ENCODE measurements at regions not wholly inside any gene's neighbourhood (a gene's known extent, or its start where the extent isn't known, plus 50 kb on each side); places are given as distances from the start of the nearest gene placed in this dataset.

DNA sequence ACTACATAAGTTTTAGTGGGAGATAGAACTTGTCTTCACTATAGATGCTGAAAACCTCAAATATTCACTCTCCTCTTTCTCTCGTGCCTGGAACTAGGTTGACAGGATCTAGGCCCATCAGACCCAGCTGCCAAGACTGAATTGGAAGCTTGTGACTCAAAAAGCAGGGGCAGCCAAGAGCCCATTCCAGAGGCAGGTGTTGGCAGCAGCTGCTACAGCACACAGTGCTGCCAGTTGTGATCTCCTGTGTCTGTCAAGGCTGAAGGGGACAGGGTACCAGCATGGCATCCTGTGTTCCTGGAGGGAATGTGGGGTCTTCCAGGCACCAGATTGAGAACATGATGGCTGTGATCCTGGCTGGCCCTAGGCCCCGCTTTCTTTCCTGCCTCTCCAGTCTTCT lies 92.5 kb upstream of the MB21D2 start:
- TF ChIP-seq, protein P1, sequence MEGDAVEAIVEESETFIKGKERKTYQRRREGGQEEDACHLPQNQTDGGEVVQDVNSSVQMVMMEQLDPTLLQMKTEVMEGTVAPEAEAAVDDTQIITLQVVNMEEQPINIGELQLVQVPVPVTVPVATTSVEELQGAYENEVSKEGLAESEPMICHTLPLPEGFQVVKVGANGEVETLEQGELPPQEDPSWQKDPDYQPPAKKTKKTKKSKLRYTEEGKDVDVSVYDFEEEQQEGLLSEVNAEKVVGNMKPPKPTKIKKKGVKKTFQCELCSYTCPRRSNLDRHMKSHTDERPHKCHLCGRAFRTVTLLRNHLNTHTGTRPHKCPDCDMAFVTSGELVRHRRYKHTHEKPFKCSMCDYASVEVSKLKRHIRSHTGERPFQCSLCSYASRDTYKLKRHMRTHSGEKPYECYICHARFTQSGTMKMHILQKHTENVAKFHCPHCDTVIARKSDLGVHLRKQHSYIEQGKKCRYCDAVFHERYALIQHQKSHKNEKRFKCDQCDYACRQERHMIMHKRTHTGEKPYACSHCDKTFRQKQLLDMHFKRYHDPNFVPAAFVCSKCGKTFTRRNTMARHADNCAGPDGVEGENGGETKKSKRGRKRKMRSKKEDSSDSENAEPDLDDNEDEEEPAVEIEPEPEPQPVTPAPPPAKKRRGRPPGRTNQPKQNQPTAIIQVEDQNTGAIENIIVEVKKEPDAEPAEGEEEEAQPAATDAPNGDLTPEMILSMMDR (conservative IDR thresholded peaks at IDR 0.05; ENCODE audit: control insufficient read depth, insufficient read depth, low read depth, low read length) = no peak
- DNase-seq (ENCODE audit: low read depth) = no peak
- no peak overlapping the region for H3K4me3 ChIP-seq (ENCODE audit: control insufficient read depth, low read depth, low read length)

DNA sequence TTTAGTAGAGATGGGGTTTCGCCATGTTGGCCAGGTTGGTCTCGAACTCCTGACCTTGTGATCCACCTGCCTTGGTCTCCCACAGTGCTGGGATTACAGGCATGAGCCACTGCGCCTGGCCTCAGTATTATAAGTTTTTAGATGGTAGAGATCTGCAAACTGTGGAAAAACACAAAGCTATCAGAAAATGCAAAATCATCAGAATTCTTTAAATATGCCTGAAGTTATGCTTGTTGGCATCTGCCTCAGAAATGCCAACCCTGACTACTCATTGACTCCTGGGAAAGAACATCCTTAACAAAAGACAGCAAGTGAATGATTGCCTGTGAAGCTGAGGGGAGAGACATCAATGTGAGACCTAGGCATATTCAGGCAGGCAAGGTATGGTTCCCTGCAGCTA lies 94.3 kb upstream of the MB21D2 start:
- TF ChIP-seq, protein P1 (conservative IDR thresholded peaks at IDR 0.05; ENCODE audit: control insufficient read depth, insufficient read depth, low read depth, low read length) = no peak
- no peak overlapping the region for H3K4me3 ChIP-seq (ENCODE audit: control insufficient read depth, low read depth, low read length)
- no peak for DNase-seq (ENCODE audit: low read depth)

DNA sequence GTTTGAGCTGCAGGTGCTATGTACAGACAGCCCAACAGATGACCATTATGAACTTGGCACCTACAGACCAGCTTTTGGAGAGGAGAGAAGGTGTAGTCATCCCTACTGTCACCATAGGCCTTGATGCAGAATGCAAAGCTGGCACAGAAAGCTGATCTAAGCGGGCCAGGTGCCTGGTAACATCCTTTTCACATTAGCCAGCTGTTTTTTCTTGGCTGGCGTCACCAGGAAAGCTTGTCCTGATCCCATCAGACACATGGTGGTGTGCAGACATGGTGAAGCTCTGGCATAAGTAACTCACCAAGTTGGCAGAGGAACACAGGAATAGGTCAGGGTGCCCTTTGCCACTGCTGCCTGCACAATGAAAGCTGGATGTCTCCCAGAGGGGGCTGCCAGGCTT lies 97.2 kb upstream of the MB21D2 start:
- H3K4me3 ChIP-seq (ENCODE audit: control insufficient read depth, low read depth, low read length) = no peak overlapping the region
- TF ChIP-seq, protein P1 (conservative IDR thresholded peaks at IDR 0.05; ENCODE audit: control insufficient read depth, insufficient read depth, low read depth, low read length) = no peak
- no peak for DNase-seq (ENCODE audit: low read depth)

DNA sequence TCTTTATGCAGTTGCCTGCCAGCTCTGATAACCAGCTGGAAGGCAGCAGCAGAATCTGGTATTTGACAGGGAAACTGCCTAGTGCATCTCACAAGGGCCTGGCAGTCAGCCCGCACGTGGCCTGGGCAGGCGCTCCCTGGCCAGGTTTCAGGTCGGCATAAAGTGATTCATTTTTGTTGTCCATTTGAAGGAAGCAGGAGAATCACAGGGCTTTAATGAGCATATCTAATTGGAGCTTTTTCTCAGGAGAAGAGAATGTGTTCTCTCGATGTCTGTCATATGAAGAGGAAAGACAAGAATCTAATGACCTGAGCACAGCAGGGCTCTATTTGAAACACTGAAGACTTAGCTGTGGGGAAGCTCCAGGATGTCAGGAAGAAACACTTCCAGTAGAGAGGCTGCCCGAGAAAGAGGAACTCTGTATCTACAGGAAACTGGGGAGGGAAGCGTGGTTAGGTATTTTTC lies 98.8 kb upstream of the MB21D2 start:
- H3K4me3 ChIP-seq (ENCODE audit: control insufficient read depth, low read depth, low read length) = no peak overlapping the region
- DNase-seq (ENCODE audit: low read depth) = peak; percentile 9
- TF ChIP-seq, protein P1 (conservative IDR thresholded peaks at IDR 0.05; ENCODE audit: control insufficient read depth, insufficient read depth, low read depth, low read length) = no peak

DNA sequence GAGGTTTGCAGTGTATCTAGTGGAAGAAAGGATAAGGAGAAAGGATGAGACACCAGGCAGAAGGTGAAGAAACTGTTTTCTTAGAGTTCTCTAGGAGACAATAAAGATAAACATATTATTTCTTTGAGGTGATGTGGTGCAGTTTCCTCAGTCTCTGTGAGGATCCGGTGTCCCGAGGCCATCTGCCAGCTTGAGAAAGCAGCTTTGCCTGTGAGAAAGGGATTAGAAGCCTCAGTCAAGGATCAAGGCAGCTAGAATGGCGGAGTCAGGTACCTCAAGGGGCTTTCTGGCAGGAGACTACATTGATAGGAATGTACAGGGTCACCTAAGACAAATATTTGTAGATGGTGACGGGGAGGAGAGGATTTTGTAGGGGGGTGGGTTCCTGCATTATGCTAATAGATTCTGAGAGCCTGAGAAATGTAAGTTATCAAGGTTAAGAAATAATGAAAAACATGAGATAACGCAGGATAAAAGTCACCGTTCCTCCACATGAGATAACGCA lies 103.9 kb upstream of the MB21D2 start:
- TF ChIP-seq, protein P1 (conservative IDR thresholded peaks at IDR 0.05; ENCODE audit: control insufficient read depth, insufficient read depth, low read depth, low read length) = no peak
- H3K4me3 ChIP-seq (ENCODE audit: control insufficient read depth, low read depth, low read length) = no peak overlapping the region
- no peak for DNase-seq (ENCODE audit: low read depth)

DNA sequence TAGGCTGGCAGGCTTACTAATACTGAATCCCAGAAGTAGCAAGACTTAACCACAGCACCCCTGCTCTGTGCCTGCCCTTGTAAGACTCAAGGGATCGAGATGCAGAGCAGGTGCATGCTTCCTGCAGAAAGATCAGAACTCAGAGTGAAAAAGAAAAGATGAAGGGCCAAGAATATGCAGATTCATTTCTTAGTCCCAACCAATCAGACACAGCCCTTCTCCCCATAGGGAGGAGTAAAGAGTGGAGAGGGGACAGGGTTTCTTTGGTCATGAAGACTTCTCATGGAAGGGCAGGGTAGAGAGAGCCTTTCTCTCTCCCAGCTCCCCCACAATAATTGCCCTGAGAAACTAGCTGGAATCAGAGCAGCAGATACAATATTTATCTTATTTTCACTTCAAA lies 105.6 kb upstream of the MB21D2 start:
- no peak for DNase-seq (ENCODE audit: low read depth)
- H3K4me3 ChIP-seq (ENCODE audit: control insufficient read depth, low read depth, low read length) = no peak overlapping the region
- TF ChIP-seq, protein P1 (conservative IDR thresholded peaks at IDR 0.05; ENCODE audit: control insufficient read depth, insufficient read depth, low read depth, low read length) = no peak

DNA sequence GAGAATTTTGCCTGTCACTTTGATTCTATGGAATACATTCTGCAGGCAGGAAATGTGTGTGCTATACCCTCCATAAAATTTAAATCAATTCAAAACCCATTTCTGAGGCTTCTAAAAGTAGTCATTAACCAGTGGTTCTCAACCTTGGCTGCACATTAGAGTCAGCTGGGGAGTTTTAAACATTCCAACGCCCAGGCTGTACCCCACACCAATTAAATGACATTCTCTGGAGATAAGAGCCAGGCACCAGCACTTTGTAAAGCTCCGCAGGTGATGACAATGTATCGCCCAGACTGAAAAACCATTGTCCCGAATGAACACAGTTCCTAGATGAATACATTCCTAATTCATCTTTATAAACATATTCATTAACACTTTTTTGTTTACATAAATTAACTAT lies 110.6 kb upstream of the MB21D2 start:
- DNase-seq (ENCODE audit: low read depth) = no peak
- H3K4me3 ChIP-seq (ENCODE audit: control insufficient read depth, low read depth, low read length) = no peak overlapping the region
- TF ChIP-seq, protein P1 (conservative IDR thresholded peaks at IDR 0.05; ENCODE audit: control insufficient read depth, insufficient read depth, low read depth, low read length) = no peak
